GM23338 (cell line): ENCODE measurements at regions not wholly inside any gene's neighbourhood (a gene's known extent, or its start where the extent isn't known, plus 50 kb on each side); places are given as distances from the start of the nearest gene placed in this dataset.

Experiments used
- CREB1 ChIP-seq: fragments of 250-450 bp; sonication (Bioruptor Pico); IDR thresholded peaks from 2 replicates; pipeline ENCODE4 v1.5.0; 2020; ENCODE audit warnings: low read depth, mild to moderate bottlenecking, moderate library complexity
- CTCF ChIP-seq, 2 experiments: fragments of 200-600 bp in 1 of 2; sonication (generic) in 1 of 2; conservative IDR thresholded peaks; 2 replicates each; pipeline versions ENCODE4 v1.5.1 to v1.6.1; 2016 to 2017; ENCODE audit warnings: antibody characterized with exemption in 2 of 2, low read depth in 2 of 2, mild to moderate bottlenecking in 2 of 2, moderate library complexity in 1 of 2
- EZH2 ChIP-seq: fragments of 200-600 bp; sonication (generic); IDR thresholded peaks from one replicate; pipeline ENCODE4 v1.8.0; 2017; ENCODE audit warnings: antibody characterized with exemption, mild to moderate bottlenecking, low read depth; ENCODE audit not compliant: unreplicated experiment
- EZH2phosphoT487 ChIP-seq: fragments of 200-600 bp; sonication (generic); IDR thresholded peaks from one replicate; pipeline ENCODE4 v1.8.1; 2018; ENCODE audit warnings: antibody characterized with exemption; ENCODE audit not compliant: unreplicated experiment
- JUNB ChIP-seq: IDR thresholded peaks from one replicate; pipeline ENCODE4 v1.6.1; 2016; ENCODE audit warnings: antibody characterized with exemption; ENCODE audit not compliant: unreplicated experiment
- POLR2AphosphoS5 ChIP-seq: IDR thresholded peaks from 2 replicates; pipeline ENCODE4 v1.6.1; 2016; ENCODE audit warnings: antibody characterized with exemption, low read depth
- REST ChIP-seq: IDR thresholded peaks from one replicate; pipeline ENCODE4 v1.6.1; 2018; ENCODE audit warnings: antibody characterized with exemption; ENCODE audit not compliant: unreplicated experiment

GRCh38 chr16:85202631-85203461 lies 90.6 kb upstream of the CIBAR2 start:
- TF ChIP-seq CTCF (conservative IDR thresholded peaks at IDR 0.05; ENCODE audit: low read depth in 2 of 2): no peak
- TF ChIP-seq POLR2AphosphoS5: no peak
- no peak for TF ChIP-seq REST
- TF ChIP-seq EZH2: no peak
- no peak for TF ChIP-seq JUNB
- no peak for TF ChIP-seq CREB1 (CRISPR knock-in tag)
- no peak for TF ChIP-seq EZH2phosphoT487
